Inflammatory macrophage (primary cell): ENCODE measurements at regions not wholly inside any gene's neighbourhood (a gene's known extent, or its start where the extent isn't known, plus 50 kb on each side); places are given as distances from the start of the nearest gene placed in this dataset.
"Not testable (repeated sequence)": the region's sequence is repeated elsewhere in the genome, so short reads cannot be mapped to it uniquely, and the experiment has no call there.

Source experiments
- DNase-seq, 2 donors: peaks; one replicate each; pipeline ENCODE4 v3.0.0-alpha.2; 2020 to 2022

DNA sequence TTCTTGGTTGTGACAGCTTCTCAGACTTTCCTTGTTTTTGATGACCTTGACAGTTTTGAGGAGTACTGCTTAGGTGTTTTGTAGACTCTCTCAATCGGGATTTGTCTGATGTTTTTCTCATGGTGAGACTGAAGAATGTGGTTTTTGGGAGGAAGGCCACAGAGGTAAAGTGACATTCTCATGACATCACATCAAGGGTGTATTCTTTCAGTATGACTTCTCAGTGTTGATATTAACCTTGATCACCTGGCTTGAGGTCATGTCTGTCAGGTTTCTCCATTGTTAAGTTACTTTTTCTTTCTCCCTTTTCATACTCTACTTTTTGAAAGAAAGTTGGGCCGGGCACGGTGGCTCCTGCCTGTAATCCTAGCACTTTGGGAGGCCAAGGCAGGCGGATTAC, 269.9 kb downstream of the ZNF37A start:
- DNase-seq, result not testable (repeated sequence)

DNA sequence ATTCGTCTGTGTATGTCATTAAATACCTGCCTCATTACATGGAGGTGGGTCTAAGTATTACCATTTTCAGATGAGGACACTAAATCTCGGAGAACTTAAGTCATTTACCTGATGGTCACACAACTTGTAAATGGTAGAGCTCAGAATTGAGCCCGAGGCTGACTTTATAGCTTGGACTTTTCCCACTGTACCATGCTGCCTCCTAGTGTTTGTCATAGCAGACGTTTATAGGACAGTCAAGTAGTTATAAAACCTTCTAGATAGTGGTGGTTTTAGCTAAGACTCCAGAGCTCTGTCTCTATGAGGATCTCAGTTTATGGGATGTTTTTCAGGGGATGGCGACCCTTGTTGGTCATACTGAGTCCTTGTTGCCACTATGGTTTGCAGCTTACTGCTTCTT, 271.8 kb downstream of the ZNF37A start:
- DNase-seq, result peak; percentile 27 to 44

DNA sequence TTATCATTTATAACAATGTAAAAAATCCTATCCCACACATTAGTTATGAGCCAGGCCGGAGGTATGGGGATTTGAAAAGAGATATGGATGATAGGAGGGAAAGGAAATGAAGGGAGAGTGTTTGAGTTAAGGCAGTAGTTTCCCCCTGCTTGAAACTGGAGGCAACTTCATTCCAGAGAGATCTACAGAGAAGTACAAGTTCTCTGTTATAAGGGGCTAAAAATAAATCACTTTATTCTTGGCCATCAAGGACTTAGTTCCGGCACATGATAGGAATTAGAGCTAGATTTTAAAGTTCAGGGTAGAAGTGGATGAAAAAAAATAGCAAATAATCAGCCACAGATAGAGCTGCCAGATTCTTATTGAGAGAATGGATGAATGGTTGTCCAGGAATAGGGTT, 289.7 kb downstream of the ZNF37A start:
- not testable (repeated sequence) for DNase-seq

DNA sequence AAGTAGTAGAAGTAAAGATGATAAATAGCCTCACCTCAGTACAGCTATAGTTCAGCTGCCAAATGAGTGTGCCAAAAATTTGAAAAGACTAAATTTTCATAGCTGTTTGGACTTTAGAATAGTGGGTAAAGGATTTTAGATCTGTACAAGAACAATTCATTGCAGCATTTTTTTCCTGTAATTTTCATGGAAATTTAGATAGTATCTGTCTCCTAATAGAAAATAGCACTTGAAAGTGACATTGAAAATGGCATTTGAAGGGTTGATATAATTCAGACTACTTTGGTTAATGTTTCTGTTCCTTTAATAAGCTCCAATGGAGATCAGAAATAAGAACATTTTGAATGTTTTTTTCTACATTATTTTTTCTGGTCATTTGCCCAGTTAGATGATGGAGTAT, 292.7 kb downstream of the ZNF37A start:
- not testable (repeated sequence) for DNase-seq

DNA sequence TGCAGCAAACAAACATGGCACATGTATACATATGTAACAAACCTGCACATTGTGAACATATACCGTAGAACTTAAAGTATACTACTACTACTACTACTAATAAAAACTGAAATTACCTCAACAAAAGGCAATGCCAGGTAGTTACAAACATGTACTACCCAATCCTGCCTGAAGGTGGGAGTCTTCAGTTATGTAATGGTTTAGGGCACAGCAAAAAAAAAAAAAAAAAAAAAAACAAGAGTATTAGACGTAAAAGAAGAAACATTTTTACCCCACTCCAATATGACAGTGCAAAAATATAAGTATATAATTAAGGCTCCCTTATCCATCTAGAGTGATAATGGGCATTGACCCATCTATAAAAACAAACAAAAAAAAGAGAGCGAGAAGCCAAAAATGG, 296.6 kb downstream of the ZNF37A start:
- DNase-seq, result peak; percentile 3 to 17

DNA sequence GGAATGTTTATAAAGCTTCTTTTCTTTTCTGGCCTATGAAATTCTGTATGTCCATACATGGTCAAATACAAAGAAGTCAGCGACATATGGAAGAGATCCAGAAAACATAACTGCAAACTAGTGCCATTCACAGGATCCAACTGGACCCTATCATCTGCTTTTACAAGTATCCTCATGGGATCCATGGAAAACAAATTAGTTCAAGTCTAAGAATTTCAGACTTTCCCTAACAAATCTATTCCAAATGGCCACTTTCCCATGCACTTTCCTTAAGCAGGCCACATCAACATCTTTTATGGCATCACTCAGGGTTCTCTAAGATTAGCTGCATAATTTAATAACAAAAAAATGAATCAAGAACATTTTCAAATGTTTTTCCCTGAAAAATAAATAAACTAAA, 301.3 kb downstream of the ZNF37A start:
- DNase-seq, result not testable (repeated sequence)

DNA sequence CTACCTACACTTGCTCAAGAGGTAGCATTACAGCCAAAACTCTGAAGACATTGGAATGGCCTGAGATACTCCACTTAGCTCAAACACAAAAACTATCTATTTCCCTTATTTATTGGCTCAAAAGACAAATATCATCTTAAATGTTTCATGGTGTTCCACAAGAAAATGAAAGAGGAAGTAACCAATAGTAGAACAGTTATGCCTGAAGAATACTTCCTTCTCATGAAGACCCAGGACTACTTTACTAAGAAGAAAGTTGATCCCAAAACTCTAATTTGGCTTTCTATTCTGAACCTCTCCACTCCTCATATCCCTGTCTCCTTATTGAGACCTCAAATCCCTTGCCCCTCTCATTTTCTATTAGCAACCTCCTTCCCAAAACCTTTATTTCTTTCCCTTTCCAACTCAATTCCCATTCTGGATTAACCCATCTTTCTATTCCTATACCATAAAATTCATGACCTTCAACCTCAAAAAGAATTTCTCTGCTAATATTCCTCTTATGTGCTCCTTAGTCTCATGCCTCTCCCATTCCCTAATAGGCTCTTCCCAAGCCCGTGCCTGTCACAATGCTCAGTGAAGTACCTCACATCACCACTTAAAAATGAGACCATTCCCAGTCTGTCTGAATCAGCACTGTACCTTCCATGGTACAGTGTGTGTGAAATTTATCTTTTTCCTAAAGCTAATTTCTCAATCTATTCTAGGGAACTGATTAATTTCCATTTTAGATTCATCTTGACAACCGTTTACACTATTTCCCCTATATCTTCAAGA, 302.2 kb downstream of the ZNF37A start:
- DNase-seq, result peak in 1 of 2 donors; percentile 17

DNA sequence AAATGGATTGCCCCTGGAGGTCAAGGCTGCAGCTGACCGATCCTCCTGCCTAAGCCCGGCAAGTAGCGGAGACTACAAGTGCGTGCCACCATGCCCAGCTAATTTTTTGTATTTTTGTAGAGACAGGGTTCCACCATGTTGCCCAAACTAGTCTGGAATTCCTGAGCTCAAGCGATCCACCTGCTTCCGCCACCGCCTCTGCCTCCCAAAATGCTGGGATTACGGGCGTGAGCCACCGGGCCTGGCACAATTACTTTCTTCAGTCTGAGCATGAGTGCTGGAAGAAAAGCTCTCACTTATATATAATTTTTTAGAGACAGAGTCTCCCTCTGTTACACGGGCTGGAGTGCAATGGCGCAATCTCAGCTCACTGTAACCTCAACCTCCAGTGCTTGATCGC, 307.4 kb downstream of the ZNF37A start:
- not testable (repeated sequence) for DNase-seq

DNA sequence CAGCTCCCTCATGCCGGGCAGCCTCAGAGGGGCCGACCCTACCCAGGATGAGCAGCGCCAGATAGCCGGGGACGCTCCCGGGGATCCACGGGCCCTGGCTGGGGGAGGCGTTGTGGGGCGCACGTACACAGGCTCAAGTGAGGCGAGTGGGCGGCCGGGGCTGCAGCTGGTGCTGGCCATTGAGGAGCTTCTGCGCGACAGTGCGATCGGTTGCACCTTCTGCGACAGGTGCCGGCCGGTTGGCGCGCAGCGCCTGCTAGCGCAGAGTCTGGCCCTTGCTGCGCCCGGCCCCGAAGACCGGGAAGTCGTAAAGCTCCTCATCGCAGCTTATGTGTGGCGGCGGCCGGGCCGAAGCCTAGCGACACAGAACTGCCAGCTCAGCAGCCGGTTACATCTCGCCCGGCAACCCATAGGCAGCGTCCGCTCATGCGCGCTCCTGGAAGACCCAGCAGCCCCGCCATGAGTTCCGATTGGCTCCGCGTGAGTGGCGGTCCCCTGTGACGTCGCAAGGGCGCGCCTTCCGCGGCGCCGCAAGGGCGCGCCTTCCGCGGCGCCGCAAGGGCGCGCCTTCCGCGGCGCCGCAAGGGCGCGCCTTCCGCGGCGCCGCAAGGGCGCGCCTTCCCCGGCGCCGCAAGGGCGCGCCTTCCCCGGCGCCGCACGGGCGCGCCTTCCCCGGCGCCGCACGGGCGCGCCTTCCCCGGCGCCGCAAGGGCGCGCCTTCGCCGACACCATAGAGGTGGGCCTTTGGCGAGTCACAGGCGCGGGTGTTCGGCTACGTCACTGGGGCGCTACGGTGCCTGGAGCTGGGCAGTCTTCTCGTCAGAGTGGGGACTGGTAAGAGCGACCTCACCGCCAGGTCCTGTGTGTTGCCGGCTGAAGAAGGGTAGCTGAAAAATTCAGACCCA, 308.6 kb downstream of the ZNF37A start:
- peak; percentile 92 to 97 for DNase-seq

DNA sequence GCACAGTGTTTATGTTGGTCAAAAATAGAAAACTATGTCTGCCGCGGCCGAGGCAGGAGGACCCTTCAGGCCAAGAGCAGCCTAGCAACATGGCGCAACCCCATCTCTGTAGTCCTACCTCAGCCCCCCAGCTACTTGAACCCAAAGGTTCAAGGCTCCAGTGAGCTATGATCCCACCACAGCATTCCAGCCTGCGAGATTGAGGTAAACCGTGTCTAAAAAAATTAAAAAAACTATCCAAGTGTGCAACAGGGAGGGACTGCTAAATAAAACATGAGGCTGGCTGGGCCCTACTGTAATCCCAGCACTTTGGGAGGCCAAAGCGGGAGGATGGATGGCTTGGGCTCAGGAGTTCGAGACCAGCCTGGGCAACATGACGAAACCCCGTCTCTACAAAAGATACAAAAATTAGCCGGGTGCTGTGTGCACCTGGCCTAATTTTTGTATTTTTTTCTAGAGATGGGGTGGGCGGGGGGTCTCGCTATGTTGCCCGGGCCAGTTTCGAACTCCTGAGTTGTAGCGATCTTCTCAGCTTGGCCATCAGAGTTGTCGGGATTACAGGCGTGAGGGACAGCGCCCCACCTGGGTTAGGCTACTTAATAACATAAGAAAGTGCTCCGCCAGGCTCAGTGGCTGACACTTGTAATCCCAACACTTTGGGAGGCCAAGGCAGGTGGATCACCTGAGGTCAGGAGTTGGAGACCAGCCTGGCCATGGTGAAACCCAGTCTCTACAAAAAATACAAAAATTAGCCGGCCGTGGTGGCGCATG, 309.4 kb downstream of the ZNF37A start:
- not testable (repeated sequence) for DNase-seq

DNA sequence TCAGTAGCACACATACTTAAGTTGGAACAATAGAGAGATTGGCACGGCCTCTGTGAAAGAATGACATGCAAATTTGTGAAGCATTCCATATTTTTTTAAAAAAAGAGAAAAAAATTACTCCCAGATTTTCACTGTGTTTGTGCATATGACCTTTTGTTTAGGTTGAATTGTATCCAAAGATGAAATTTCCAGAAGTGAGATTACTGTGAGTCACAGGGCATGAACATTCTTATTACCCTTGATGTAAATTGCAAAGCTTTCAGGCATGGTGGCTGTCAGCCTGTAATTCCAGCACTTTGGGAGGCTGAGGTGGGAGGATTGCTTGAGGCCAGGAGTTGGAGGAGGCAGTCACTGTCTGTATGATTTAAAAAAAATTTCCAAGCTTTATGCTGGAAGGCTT, 329.5 kb downstream of the ZNF37A start:
- DNase-seq, result not testable (repeated sequence)

DNA sequence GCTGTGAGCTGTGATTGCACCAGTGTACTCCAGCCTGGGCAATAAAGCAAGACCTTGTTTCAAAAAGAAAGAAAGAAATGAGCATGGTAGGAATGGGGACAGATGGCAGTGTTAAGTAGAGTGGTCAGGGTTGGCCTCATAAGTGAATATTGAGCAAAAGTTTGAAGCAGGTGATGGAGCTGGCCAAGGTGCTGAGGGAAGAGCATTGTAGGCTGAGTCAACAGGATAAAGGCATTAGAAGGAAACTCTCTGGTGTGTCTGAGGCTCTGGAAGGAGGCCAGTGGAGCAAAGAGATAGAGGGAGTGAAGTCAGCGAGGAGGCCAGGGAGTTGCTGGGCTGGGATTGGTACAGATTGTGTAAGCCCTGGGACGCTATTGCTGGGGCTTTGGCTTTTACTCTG, 336.1 kb downstream of the ZNF37A start:
- not testable (repeated sequence) for DNase-seq

DNA sequence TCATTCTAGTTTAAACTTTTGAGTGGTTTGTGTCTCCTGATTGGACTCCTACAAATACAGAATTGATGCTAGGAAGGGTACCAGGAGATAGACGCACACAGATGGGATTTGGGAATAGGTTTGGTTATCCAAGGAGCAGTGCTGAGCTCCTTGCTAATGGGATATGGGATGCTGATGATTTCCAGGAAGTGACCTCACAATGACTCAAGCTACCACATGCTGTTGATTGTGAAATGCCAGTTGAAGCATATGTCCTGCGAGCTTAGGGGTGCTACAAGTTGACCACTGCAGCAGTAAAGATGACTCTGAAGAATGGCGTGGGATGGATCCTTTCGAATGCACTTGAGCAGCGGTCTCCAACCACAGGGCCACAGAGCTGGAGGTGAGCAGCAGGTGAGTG, 343.2 kb downstream of the ZNF37A start:
- DNase-seq, result not testable (repeated sequence)

DNA sequence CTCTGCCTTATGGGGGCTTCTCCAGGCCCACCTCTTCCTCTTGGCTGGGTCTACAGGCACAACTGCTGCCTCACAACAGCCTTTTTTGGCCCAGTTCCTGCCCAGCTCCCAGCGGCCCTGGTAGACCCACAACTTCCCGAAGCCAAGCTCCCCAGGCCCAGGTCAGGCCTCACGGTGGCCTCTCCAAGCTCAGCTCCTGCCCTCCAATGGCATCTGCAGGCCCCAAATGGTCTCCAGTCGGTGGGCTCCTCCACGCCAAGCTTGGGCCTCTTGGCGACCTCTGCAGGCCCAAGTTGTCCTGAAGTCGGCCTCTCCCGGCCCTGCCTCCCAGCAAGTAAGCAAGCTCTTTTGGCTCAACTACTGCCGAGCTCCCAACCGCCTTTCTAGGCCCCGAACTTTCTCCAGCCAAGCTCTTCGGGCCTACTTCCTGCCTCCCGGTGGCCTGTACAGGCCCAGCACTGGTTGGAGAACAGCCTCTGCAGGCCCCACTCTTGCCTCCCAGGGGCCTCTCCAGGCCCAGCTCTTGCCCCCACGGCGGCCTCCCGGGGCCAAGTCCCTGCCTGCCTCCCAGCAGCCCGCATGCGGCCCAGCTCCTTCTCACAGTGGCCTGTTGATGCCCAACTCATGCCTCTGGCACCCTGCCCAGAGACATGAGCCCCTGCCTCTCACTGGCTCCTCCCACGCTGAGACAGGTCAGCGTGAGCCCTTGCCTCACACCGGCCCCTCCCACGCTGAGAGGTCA, 354.6 kb downstream of the ZNF37A start:
- not testable (repeated sequence) for DNase-seq

DNA sequence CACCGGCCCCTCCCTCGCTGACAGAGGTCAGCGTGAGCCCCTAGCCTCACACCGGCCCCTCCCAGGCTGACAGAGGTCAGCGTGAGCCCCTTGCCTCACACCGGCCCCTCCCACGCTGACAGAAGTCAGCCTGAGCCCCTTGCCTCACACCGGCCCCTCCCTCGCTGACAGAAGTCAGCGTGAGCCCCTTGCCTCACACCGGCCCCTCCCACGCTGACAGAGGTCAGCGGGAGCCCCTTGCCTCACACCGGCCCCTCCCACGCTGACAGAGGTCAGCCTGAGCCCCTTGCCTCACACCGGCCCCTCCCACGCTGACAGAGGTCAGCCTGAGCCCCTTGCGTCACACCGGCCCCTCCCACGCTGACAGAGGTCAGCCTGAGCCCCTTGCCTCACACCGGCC, 355.5 kb downstream of the ZNF37A start:
- DNase-seq, result not testable (repeated sequence)

DNA sequence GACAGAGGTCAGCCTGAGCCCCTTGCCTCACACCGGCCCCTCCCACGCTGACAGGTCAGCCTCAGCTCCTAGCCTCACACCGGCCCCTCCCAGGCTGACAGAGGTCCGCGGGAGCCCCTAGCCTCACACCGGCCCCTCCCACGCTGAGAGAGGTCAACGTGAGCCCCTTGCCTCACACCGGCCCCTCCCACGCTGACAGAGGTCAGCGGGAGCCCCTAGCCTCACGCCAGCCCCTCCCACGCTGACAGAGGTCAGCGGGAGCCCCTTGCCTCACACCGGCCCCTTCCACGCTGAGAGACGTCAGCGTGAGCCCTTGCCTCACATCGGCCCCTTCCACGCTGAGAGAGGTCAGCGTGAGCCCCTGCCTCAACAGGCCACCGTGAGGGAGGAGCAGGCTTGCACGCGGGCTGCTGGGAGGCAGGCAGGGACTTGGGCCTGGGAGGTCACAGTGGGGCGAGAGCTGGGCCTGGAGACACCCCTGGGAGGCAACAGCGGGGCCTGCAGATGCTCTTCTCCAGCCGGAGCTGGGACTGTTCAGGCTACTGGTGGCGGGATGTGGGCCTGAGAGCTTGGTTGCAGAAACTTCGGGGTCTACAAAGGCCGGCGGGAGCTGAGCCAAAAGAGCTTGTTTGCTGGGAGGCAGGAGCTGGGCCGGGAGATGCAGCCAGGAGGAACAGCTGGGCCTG, 356.4 kb downstream of the ZNF37A start:
- not testable (repeated sequence) for DNase-seq

DNA sequence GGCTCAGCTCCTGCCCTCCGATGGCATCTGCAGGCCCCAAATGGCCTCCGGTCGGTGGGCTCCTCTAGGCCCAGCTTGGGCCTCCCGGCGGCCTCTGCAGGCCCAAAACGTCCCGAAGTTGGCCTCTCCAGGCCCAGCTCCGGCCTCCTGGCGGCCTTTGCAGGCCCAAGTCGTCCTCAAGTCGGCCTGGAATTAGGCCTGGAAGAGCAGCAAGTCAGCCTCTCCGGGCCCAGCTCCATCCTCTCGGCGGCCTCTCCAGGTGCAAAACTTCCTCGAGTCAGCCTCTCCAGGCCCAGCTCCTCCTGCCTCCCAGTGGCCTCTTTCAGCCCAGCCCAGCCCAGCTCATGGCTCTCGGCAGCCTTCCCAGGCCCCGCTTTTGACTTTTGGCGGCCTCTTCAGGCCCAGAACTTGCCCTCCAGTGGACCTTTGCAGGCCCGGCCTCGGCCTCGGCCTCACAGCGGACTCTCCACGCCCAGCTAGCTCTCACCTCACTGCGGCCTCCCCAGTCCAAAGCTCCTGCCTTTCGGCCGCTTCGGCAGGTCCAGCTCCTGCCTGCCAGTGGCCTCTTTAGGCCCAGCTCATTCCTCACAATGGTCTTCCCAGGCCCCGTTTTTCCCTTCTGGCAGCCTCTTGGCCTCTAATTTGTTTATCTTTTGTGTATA, 357.3 kb downstream of the ZNF37A start:
- not testable (repeated sequence) for DNase-seq
